ENCODE measurements at regions not wholly inside any gene's neighbourhood (a gene's known extent, or its start where the extent isn't known, plus 50 kb on each side); places are given as distances from the start of the nearest gene placed in this dataset.

- TF ChIP-seq, protein P1, sequence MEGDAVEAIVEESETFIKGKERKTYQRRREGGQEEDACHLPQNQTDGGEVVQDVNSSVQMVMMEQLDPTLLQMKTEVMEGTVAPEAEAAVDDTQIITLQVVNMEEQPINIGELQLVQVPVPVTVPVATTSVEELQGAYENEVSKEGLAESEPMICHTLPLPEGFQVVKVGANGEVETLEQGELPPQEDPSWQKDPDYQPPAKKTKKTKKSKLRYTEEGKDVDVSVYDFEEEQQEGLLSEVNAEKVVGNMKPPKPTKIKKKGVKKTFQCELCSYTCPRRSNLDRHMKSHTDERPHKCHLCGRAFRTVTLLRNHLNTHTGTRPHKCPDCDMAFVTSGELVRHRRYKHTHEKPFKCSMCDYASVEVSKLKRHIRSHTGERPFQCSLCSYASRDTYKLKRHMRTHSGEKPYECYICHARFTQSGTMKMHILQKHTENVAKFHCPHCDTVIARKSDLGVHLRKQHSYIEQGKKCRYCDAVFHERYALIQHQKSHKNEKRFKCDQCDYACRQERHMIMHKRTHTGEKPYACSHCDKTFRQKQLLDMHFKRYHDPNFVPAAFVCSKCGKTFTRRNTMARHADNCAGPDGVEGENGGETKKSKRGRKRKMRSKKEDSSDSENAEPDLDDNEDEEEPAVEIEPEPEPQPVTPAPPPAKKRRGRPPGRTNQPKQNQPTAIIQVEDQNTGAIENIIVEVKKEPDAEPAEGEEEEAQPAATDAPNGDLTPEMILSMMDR (IDR thresholded peaks at IDR 0.05; ENCODE audit: low read depth, low read length) = no peak
- TF ChIP-seq POLR2A (IDR thresholded peaks at IDR 0.05; ENCODE audit: extremely low read depth, insufficient read length) = no peak
Measured at GRCh38 chr6:139931747-139932146, 557.3 kb upstream of the CITED2 start.
